ENCODE measurements at regions not wholly inside any gene's neighbourhood (a gene's known extent, or its start where the extent isn't known, plus 50 kb on each side); places are given as distances from the start of the nearest gene placed in this dataset.

GRCh38 chr2:129929321-129930290, 49.9 kb upstream of the RAB6C start:
- no peak overlapping the region for H3K27ac Mint-ChIP-seq
- POLR2A ChIA-PET = no interaction called here
- no peaks in the 10 kb centered on the region for H3K4me1 Mint-ChIP-seq
- no peaks in the 10 kb centered on the region for H3K36me3 Mint-ChIP-seq (ENCODE audit: low read depth)
- H3K27me3 Mint-ChIP-seq = peaks cover 13% of the 10 kb centered on the region
- H3K9me3 Mint-ChIP-seq = no peaks in the 10 kb centered on the region
- no peak overlapping the region for H3K4me3 Mint-ChIP-seq
- CTCF ChIA-PET = no interaction called here
- no peak for DNase-seq
